ENCODE measurements at regions not wholly inside any gene's neighbourhood (a gene's known extent, or its start where the extent isn't known, plus 50 kb on each side); places are given as distances from the start of the nearest gene placed in this dataset.

DNA sequence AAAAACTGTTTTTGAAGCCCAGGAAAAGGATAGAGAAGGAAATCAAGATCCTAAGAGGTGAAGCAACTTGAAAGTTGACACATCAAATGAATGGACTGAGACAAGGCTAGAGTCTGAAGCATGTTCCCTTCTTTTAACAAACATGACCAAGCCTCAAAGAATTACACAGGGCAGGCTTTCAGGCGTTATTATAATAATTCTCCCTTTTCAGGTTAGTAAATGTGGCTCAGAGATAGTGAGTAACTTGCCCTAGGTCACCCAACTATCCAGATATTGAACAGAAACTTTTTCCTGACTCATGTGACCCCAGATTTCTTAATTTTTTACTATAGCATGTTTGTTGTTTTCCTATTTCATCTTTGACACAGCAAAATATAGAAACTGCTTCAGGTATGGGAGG lies 91.7 kb downstream of the PPP1R2C start:
- TF ChIP-seq, protein P1, sequence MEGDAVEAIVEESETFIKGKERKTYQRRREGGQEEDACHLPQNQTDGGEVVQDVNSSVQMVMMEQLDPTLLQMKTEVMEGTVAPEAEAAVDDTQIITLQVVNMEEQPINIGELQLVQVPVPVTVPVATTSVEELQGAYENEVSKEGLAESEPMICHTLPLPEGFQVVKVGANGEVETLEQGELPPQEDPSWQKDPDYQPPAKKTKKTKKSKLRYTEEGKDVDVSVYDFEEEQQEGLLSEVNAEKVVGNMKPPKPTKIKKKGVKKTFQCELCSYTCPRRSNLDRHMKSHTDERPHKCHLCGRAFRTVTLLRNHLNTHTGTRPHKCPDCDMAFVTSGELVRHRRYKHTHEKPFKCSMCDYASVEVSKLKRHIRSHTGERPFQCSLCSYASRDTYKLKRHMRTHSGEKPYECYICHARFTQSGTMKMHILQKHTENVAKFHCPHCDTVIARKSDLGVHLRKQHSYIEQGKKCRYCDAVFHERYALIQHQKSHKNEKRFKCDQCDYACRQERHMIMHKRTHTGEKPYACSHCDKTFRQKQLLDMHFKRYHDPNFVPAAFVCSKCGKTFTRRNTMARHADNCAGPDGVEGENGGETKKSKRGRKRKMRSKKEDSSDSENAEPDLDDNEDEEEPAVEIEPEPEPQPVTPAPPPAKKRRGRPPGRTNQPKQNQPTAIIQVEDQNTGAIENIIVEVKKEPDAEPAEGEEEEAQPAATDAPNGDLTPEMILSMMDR (IDR thresholded peaks at IDR 0.05), result no peak
- no peak for TF ChIP-seq ZFX (IDR thresholded peaks at IDR 0.05; ENCODE audit: borderline replicate concordance)

Data from 22Rv1 (cell line).